A673 (cell line): ENCODE measurements at regions not wholly inside any gene's neighbourhood (a gene's known extent, or its start where the extent isn't known, plus 50 kb on each side); places are given as distances from the start of the nearest gene placed in this dataset.
"Not testable (repeated sequence)": the region's sequence is repeated elsewhere in the genome, so short reads cannot be mapped to it uniquely, and the experiment has no call there.

Experiments used
- BruUV-seq: library from RNA; stranded (reverse); fragments of 400-500 nt; replicated peaks from 2 replicates; lab custom pipeline; 2021; lab: Mats Ljungman, UMichigan
- CTCF ChIA-PET: fragments of 300-600 bp; sonication (Branson Sonifier 250); formaldehyde crosslinking; loops from one replicate; lab custom pipeline; 2022; ENCODE audit warnings: antibody characterized with exemption; lab: Charles Lee
- POLR2A ChIA-PET: fragments of 300-600 bp; sonication (Branson Sonifier 250); formaldehyde crosslinking; loops from one replicate; lab custom pipeline; 2022; ENCODE audit warnings: antibody characterized with exemption; ENCODE audit not compliant: low non-redundant PET; lab: Charles Lee
- DNase-seq: peaks from one replicate; pipeline ENCODE4 v3.0.0-alpha.2; 2015; ENCODE audit warnings: low spot score
- H3K27ac ChIP-seq: fragments of 200-600 bp; sonication (generic); 2 replicates; pipeline ENCODE4 v1.5.1; 2016; ENCODE audit warnings: mixed run types, low read depth, mild to moderate bottlenecking, mixed read lengths, antibody characterized with exemption, low read length; ENCODE audit not compliant: poor library complexity, severe bottlenecking
- H3K27me3 ChIP-seq: fragments of 200-600 bp; sonication (generic); replicated peaks from 2 replicates; pipeline ENCODE4 v1.6.1; 2017; ENCODE audit warnings: mixed run types, low read depth, mild to moderate bottlenecking, mixed read lengths, antibody characterized with exemption, low read length; ENCODE audit not compliant: insufficient read depth, poor library complexity
- H3K36me3 ChIP-seq: fragments of 200-600 bp; sonication (generic); 2 replicates; pipeline ENCODE4 v1.6.1; 2016; ENCODE audit warnings: mixed run types, mild to moderate bottlenecking, mixed read lengths, antibody characterized with exemption, low read length; ENCODE audit not compliant: insufficient read depth, poor library complexity, severe bottlenecking
- H3K4me1 ChIP-seq: fragments of 200-600 bp; sonication (generic); 2 replicates; pipeline ENCODE4 v1.6.1; 2017; ENCODE audit warnings: mixed run types, mild to moderate bottlenecking, mixed read lengths, antibody characterized with exemption, low read length; ENCODE audit not compliant: insufficient read depth, poor library complexity, severe bottlenecking
- H3K4me3 ChIP-seq: fragments of 200-600 bp; sonication (generic); 2 replicates; pipeline ENCODE4 v1.5.1; 2016; ENCODE audit warnings: low read depth, mixed run types, mild to moderate bottlenecking, mixed read lengths, low read length; ENCODE audit not compliant: poor library complexity, severe bottlenecking
- H3K9me3 ChIP-seq: fragments of 200-600 bp; sonication (generic); 2 replicates; pipeline ENCODE4 v1.6.1; 2016; ENCODE audit warnings: mixed run types, low read depth, mild to moderate bottlenecking, mixed read lengths, antibody characterized with exemption, low read length; ENCODE audit not compliant: poor library complexity, severe bottlenecking
- CTCF ChIP-seq: fragments of 300-800, 200-600 bp; sonication (generic); conservative IDR thresholded peaks from 2 replicates; pipeline ENCODE4 v1.5.1; 2017; ENCODE audit warnings: low read depth, mild to moderate bottlenecking, antibody characterized with exemption, low read length, moderate library complexity, mixed read lengths
- EZH2 ChIP-seq: fragments of 200-600 bp; sonication (generic); IDR thresholded peaks from 2 replicates; pipeline ENCODE4 v1.6.1; 2017; ENCODE audit warnings: borderline replicate concordance, low read depth, mild to moderate bottlenecking, mixed read lengths, antibody characterized with exemption, low read length; ENCODE audit not compliant: poor library complexity, severe bottlenecking
- intact Hi-C: fragments of 100-400 bp; cut with micrococcal nuclease; formaldehyde crosslinking; loops from one replicate; pipeline ENCODE4 v1.10.0; 2022; ENCODE audit not compliant: unreplicated experiment

- no peaks in the 10 kb centered on the region for H3K9me3 ChIP-seq
- no peak overlapping the region for H3K27ac ChIP-seq
- no TSS peak for BruUV-seq
- DNase-seq = no peak
- TF ChIP-seq EZH2 (no peak), CTCF (no peak)
- intact Hi-C loops = no loop called here
- no peaks in the 10 kb centered on the region for H3K27me3 ChIP-seq
- no peaks in the 10 kb centered on the region for H3K36me3 ChIP-seq
- H3K4me1 ChIP-seq = no peaks in the 10 kb centered on the region
- ChIA-PET CTCF (no interaction called here), POLR2A (interaction anchor here (0.5 kb wide), 1 partner anchor 10 kb away, joined by 3 read pairs; no protein-coding TSS in a partner anchor)
- no peak overlapping the region for H3K4me3 ChIP-seq
Observed at GRCh38 chr18:10133516-10133915, 219.7 kb downstream of the VAPA start.

- intact Hi-C loops = no loop called here
- Histone ChIP-seq H3K4me1 (no peaks in the 10 kb centered on the region), H3K27ac (no peak overlapping the region), H3K9me3 (no peaks in the 10 kb centered on the region), H3K4me3 (no peak overlapping the region), H3K27me3 (no peaks in the 10 kb centered on the region), H3K36me3 (no peaks in the 10 kb centered on the region)
- ChIA-PET POLR2A (no interaction called here), CTCF (no interaction called here)
- no peak for TF ChIP-seq EZH2
- TF ChIP-seq CTCF = no peak
- BruUV-seq = no TSS peak
- no peak for DNase-seq
Observed at GRCh38 chr18:10134204-10134603, 220.4 kb downstream of the VAPA start.

GRCh38 chr18:10134749-10135148, 220.9 kb downstream of the VAPA start:
- DNase-seq, intact Hi-C loops, H3K27ac ChIP-seq, POLR2A ChIA-PET, BruUV-seq, H3K36me3 ChIP-seq, H3K27me3 ChIP-seq, H3K4me3 ChIP-seq, H3K9me3 ChIP-seq, CTCF ChIA-PET, H3K4me1 ChIP-seq: not testable (repeated sequence)

- CTCF ChIA-PET = no interaction called here
- no TSS peak for BruUV-seq
- intact Hi-C loops = no loop called here
- DNase-seq = no peak
- Histone ChIP-seq H3K4me3 (no peak overlapping the region), H3K27ac (no peak overlapping the region), H3K9me3 (no peaks in the 10 kb centered on the region), H3K36me3 (no peaks in the 10 kb centered on the region), H3K27me3 (no peaks in the 10 kb centered on the region), H3K4me1 (peaks cover 4% of the 10 kb centered on the region)
- TF ChIP-seq EZH2 (no peak), CTCF (no peak)
- POLR2A ChIA-PET = no interaction called here
Observed at GRCh38 chr18:10135302-10135926, 221.6 kb downstream of the VAPA start.
